B cell (primary cell): ENCODE measurements at regions not wholly inside any gene's neighbourhood (a gene's known extent, or its start where the extent isn't known, plus 50 kb on each side); places are given as distances from the start of the nearest gene placed in this dataset.

Source experiments
- ATAC-seq: fragments of 200-7000 bp; cut with Tn5 transposase; one replicate; pipeline ENCODE4 v1.10.0; 2021; ENCODE audit warnings: low read depth, mild to moderate bottlenecking, moderate number of reproducible peaks, moderate library complexity
- CTCF ChIA-PET: fragments of 350-600 bp; sonication (Branson Sonifier 250); formaldehyde crosslinking; loops from one replicate; lab custom pipeline; 2021; ENCODE audit warnings: antibody characterized with exemption, inconsistent platforms; lab: Charles Lee
- POLR2A ChIA-PET: fragments of 350-600 bp; sonication (Branson Sonifier 250); formaldehyde crosslinking; loops from one replicate; lab custom pipeline; 2021; ENCODE audit warnings: antibody characterized with exemption; lab: Charles Lee
- DNase-seq: peaks from one replicate; pipeline ENCODE4 v3.0.0; 2013
- H2AFZ ChIP-seq: 2 replicates; pipeline ENCODE4 v1.6.1; 2012; ENCODE audit warnings: mild to moderate bottlenecking, low read depth, low read length; ENCODE audit not compliant: insufficient read depth, poor library complexity, severe bottlenecking
- H3K27ac ChIP-seq, 2 donors: 1 replicate in 1 of 2; 2 replicates in 1 of 2; pipeline ENCODE4 v1.5.1; 2012 to 2013; ENCODE audit warnings: low read length in 2 of 2, mild to moderate bottlenecking in 2 of 2, moderate library complexity in 1 of 2
- H3K27me3 ChIP-seq, 4 experiments: fragments of 200-600 bp in 1 of 4; sonication (generic) in 1 of 4; replicated peaks in 1 of 4; 1 replicate in 2 of 4; 2 replicates in 2 of 4; pipeline versions ENCODE4 v1.6.1 to v1.7.0; 2013 to 2016; ENCODE audit warnings: low read length in 3 of 4, mild to moderate bottlenecking in 2 of 4, mixed read lengths in 1 of 4, moderate library complexity in 1 of 4; ENCODE audit not compliant: insufficient read depth in 4 of 4, control insufficient read depth in 3 of 4; ENCODE audit errors: control extremely low read depth in 1 of 4
- H3K36me3 ChIP-seq, 2 experiments: replicated peaks in 1 of 2; 1 replicate in 1 of 2; 2 replicates in 1 of 2; pipeline versions ENCODE4 v1.6.1 to v1.7.1; 2013; ENCODE audit warnings: low read length in 1 of 2; ENCODE audit not compliant: insufficient read depth in 2 of 2, control insufficient read depth in 1 of 2; ENCODE audit errors: control extremely low read depth in 1 of 2, extremely low read depth in 1 of 2
- H3K4me1 ChIP-seq, 2 donors: fragments of 200-600 bp in 1 of 2; sonication (generic) in 1 of 2; 1 replicate in 1 of 2; 2 replicates in 1 of 2; pipeline versions ENCODE4 v1.5.1 to v1.6.1; 2013 to 2017; ENCODE audit warnings: low read length in 2 of 2; ENCODE audit not compliant: control insufficient read depth in 2 of 2, insufficient read depth in 2 of 2
- H3K4me2 ChIP-seq: replicated peaks from 2 replicates; pipeline ENCODE3; 2012; ENCODE audit warnings: mild to moderate bottlenecking, low read depth, low read length; ENCODE audit not compliant: poor library complexity, severe bottlenecking
- H3K4me3 ChIP-seq, 5 experiments: fragments of 200-600 bp in 1 of 5; sonication (generic) in 1 of 5; 1 replicate in 3 of 5; 2 replicates in 2 of 5; pipeline versions ENCODE4 v1.5.1 to v1.7.0; 2011 to 2016; ENCODE audit warnings: low read length in 4 of 5, mild to moderate bottlenecking in 4 of 5, low read depth in 2 of 5, control low read depth in 1 of 5, moderate library complexity in 1 of 5; ENCODE audit not compliant: insufficient read depth in 1 of 5; ENCODE audit errors: control extremely low read depth in 1 of 5, extremely low read depth in 1 of 5
- H3K79me2 ChIP-seq: fragments of 200-600 bp; sonication (generic); one replicate; pipeline ENCODE4 v1.6.0; 2016; ENCODE audit warnings: low read length; ENCODE audit not compliant: control insufficient read depth, insufficient read depth
- H3K9ac ChIP-seq: fragments of 200-600 bp; sonication (generic); 2 replicates; pipeline ENCODE4 v1.6.1; 2017; ENCODE audit warnings: mild to moderate bottlenecking, low read length, moderate library complexity
- H3K9me3 ChIP-seq, 3 donors: one replicate each; pipeline versions ENCODE4 v1.6.1 to v1.7.1; 2013; ENCODE audit warnings: low read length in 2 of 3; ENCODE audit not compliant: control insufficient read depth in 2 of 3, insufficient read depth in 1 of 3; ENCODE audit errors: control extremely low read depth in 1 of 3
- H4K20me1 ChIP-seq: 2 replicates; pipeline ENCODE4 v1.6.0; 2012; ENCODE audit warnings: mild to moderate bottlenecking, low read length; ENCODE audit not compliant: insufficient read depth, control insufficient read depth, poor library complexity, severe bottlenecking
- H3K27ac Mint-ChIP-seq: one replicate; pipeline ENCODE4 v1.8.0; 2021; ENCODE audit warnings: mixed read lengths
- H3K27me3 Mint-ChIP-seq: one replicate; pipeline ENCODE4 v1.8.0; 2021; ENCODE audit warnings: mixed read lengths
- H3K4me1 Mint-ChIP-seq: one replicate; pipeline ENCODE4 v1.8.0; 2021; ENCODE audit warnings: mixed read lengths
- H3K4me3 Mint-ChIP-seq: one replicate; pipeline ENCODE4 v1.8.0; 2021; ENCODE audit warnings: mixed read lengths
- H3K9me3 Mint-ChIP-seq: one replicate; pipeline ENCODE4 v1.8.0; 2022; ENCODE audit warnings: mixed read lengths; ENCODE audit not compliant: insufficient read depth
- EZH2 ChIP-seq: IDR thresholded peaks from 2 replicates; pipeline ENCODE4 v1.6.1; 2012; ENCODE audit warnings: borderline replicate concordance, low read depth, mild to moderate bottlenecking, moderate library complexity, low read length; ENCODE audit not compliant: insufficient read depth, poor library complexity, severe bottlenecking
- WGBS: methylation state at CpG from one replicate; pipeline ENCODE4 v1.1.5; 2013; ENCODE audit warnings: missing lambda C conversion rate; ENCODE audit not compliant: insufficient coverage; 5-methylcytosine and 5-hydroxymethylcytosine counted together
- intact Hi-C: fragments of 100-400 bp; cut with micrococcal nuclease; formaldehyde crosslinking; loops from one replicate; pipeline ENCODE4 v1.10.0; 2022
- TF ChIP-seq, protein P1 (sequence below): fragments of 200-600 bp; IDR thresholded peaks from one replicate; pipeline ENCODE4 v1.8.0; 2022; ENCODE audit warnings: antibody characterized with exemption, mild to moderate bottlenecking

- no peak overlapping the region for H3K4me3 Mint-ChIP-seq
- TF ChIP-seq, protein P1, sequence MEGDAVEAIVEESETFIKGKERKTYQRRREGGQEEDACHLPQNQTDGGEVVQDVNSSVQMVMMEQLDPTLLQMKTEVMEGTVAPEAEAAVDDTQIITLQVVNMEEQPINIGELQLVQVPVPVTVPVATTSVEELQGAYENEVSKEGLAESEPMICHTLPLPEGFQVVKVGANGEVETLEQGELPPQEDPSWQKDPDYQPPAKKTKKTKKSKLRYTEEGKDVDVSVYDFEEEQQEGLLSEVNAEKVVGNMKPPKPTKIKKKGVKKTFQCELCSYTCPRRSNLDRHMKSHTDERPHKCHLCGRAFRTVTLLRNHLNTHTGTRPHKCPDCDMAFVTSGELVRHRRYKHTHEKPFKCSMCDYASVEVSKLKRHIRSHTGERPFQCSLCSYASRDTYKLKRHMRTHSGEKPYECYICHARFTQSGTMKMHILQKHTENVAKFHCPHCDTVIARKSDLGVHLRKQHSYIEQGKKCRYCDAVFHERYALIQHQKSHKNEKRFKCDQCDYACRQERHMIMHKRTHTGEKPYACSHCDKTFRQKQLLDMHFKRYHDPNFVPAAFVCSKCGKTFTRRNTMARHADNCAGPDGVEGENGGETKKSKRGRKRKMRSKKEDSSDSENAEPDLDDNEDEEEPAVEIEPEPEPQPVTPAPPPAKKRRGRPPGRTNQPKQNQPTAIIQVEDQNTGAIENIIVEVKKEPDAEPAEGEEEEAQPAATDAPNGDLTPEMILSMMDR: no peak
- TF ChIP-seq EZH2: no peak
- H4K20me1 ChIP-seq: no peaks in the 10 kb centered on the region
- no peaks in the 10 kb centered on the region for H3K4me1 ChIP-seq
- no peak overlapping the region for H3K4me3 ChIP-seq
- H3K27me3 ChIP-seq: no peaks in the 10 kb centered on the region
- no peak overlapping the region for H3K9ac ChIP-seq
- intact Hi-C loops: no loop called here
- H3K4me2 ChIP-seq: no peak overlapping the region
- H3K27me3 Mint-ChIP-seq: peaks cover 10% of the 10 kb centered on the region
- no peak for ATAC-seq
- no peaks in the 10 kb centered on the region for H3K79me2 ChIP-seq
- no peak overlapping the region for H2AFZ ChIP-seq
- H3K27ac Mint-ChIP-seq: no peak overlapping the region
- H3K36me3 ChIP-seq: no peaks in the 10 kb centered on the region
- no peak overlapping the region for H3K27ac ChIP-seq
- no peak for DNase-seq
- no peaks in the 10 kb centered on the region for H3K9me3 Mint-ChIP-seq
- H3K9me3 ChIP-seq: no peaks in the 10 kb centered on the region
- H3K4me1 Mint-ChIP-seq: no peaks in the 10 kb centered on the region
- 94% methylated on average over 2 of the region's 6 CpGs for WGBS
- ChIA-PET CTCF (no interaction called here), POLR2A (no interaction called here)
Measured at GRCh38 chr7:21125297-21125696, 302.6 kb upstream of the SP4 start.

GRCh38 chr7:21128062-21128817, 299.6 kb upstream of the SP4 start:
- no peaks in the 10 kb centered on the region for H3K9me3 Mint-ChIP-seq
- Histone ChIP-seq H4K20me1 (no peaks in the 10 kb centered on the region), H3K79me2 (no peaks in the 10 kb centered on the region), H3K9me3 (no peaks in the 10 kb centered on the region), H3K36me3 (no peaks in the 10 kb centered on the region), H2AFZ (no peak overlapping the region), H3K4me1 (no peaks in the 10 kb centered on the region), H3K27ac (no peak overlapping the region), H3K4me3 (no peak overlapping the region), H3K9ac (no peak overlapping the region), H3K4me2 (no peak overlapping the region), H3K27me3 (no peaks in the 10 kb centered on the region)
- H3K4me1 Mint-ChIP-seq: no peaks in the 10 kb centered on the region
- DNase-seq (no peak), ATAC-seq (no peak)
- CTCF ChIA-PET: no interaction called here
- H3K27ac Mint-ChIP-seq: no peak overlapping the region
- intact Hi-C loops: no loop called here
- no peak overlapping the region for H3K4me3 Mint-ChIP-seq
- POLR2A ChIA-PET: no interaction called here
- H3K27me3 Mint-ChIP-seq: peaks cover 16% of the 10 kb centered on the region
- 55% methylated on average over 4 of the region's 8 CpGs for WGBS
- TF ChIP-seq, protein P1: no peak
- TF ChIP-seq EZH2: no peak
